ENCODE measurements at regions not wholly inside any gene's neighbourhood (a gene's known extent, or its start where the extent isn't known, plus 50 kb on each side); places are given as distances from the start of the nearest gene placed in this dataset.

DNA sequence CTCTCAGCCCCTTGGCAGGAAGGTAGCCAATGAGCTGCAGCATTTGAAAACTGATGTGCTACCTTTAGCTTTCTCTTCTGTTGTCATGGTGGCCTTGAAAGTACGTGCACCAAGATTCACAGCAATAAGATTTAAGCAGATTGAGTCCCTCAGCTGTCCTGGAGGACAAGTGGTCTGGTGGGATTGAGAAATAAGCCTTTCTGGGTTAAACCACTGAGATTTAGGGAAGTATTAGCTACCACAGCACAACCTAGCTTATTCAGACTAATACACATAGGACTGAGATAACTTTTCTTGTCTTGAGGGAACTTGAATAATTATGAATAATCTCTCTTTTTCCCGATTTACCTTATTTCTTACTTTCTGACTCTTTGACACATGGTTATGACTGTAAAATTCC, 324.0 kb downstream of the PTEN start:
- DNase-seq (ENCODE audit: low read depth in 1 of 2, low spot score in 2 of 2), result no peak
- ChIA-PET POLR2A (ENCODE audit: partially characterized antibody) (no interaction called here), CTCF (ENCODE audit: partially characterized antibody) (interaction anchor here (1.0 to 2.3 kb wide), 3 partner anchors 9 to 159 kb away, joined by 3 to 6 read pairs (median 3); no protein-coding TSS in a partner anchor)
- Histone ChIP-seq H2BK12ac (ENCODE audit: low read depth, low read length) (no peak overlapping the region), H3K36me3 (ENCODE audit: control insufficient read depth in 2 of 4, insufficient read depth in 4 of 4, low read length in 3 of 4) (no peaks in the 10 kb centered on the region), H3K56ac (replicated peaks; ENCODE audit: insufficient read length, low read depth, low read length) (no peak overlapping the region), H3K9ac (replicated peaks in 1 of 4; ENCODE audit: extremely low read depth in 1 of 4, low read depth in 3 of 4, low read length in 3 of 4) (no peak overlapping the region), H2BK5ac (ENCODE audit: low read depth, low read length) (no peak overlapping the region), H3K4ac (replicated peaks; ENCODE audit: insufficient read length, low read depth, low read length) (no peak overlapping the region), H3K9me3 (ENCODE audit: insufficient read depth in 2 of 2, low read depth in 1 of 2, low read length in 1 of 2) (no peaks in the 10 kb centered on the region), H3K18ac (ENCODE audit: extremely low read depth, low read length) (no peak overlapping the region), H3K4me1 (replicated peaks in 1 of 4; ENCODE audit: control insufficient read depth in 3 of 4, insufficient read depth in 4 of 4, low read length in 3 of 4) (no peaks in the 10 kb centered on the region), H4K20me1 (replicated peaks in 1 of 2; ENCODE audit: control insufficient read depth in 1 of 2, insufficient read depth in 2 of 2, low read length in 2 of 2) (no peaks in the 10 kb centered on the region), H3K23me2 (ENCODE audit: low read depth, low read length) (no peaks in the 10 kb centered on the region), H4K91ac (replicated peaks; ENCODE audit: insufficient read length, low read length) (no peak overlapping the region), H2AFZ (ENCODE audit: low read length) (no peak overlapping the region), H3K4me3 (ENCODE audit: extremely low read depth in 1 of 4, insufficient read depth in 2 of 4, low read depth in 3 of 4, low read length in 4 of 4) (no peak overlapping the region), H3K14ac (ENCODE audit: insufficient read length) (no peak overlapping the region), H3K23ac (ENCODE audit: insufficient read length) (no peak overlapping the region), H4K8ac (ENCODE audit: extremely low read depth, insufficient read depth, low read length) (no peak overlapping the region), H2BK15ac (ENCODE audit: low read length) (no peak overlapping the region), H4K5ac (ENCODE audit: insufficient read length, low read depth, low read length) (no peak overlapping the region), H3K4me2 (ENCODE audit: insufficient read depth in 1 of 2, low read depth in 2 of 2, low read length in 2 of 2) (no peak overlapping the region), H2BK20ac (ENCODE audit: low read length) (no peak overlapping the region), H2BK120ac (replicated peaks; ENCODE audit: low read depth, low read length) (no peak overlapping the region), H3K79me2 (ENCODE audit: control insufficient read depth in 1 of 2, insufficient read depth in 2 of 2, low read length in 2 of 2) (no peaks in the 10 kb centered on the region), H2AK5ac (ENCODE audit: low read depth, low read length) (no peak overlapping the region), H3K27me3 (replicated peaks in 1 of 4; ENCODE audit: control insufficient read depth in 3 of 4, extremely low read depth in 1 of 4, insufficient read depth in 3 of 4, low read length in 3 of 4) (no peaks in the 10 kb centered on the region), H3K79me1 (ENCODE audit: low read depth, low read length) (no peaks in the 10 kb centered on the region), H3K27ac (ENCODE audit: low read depth, low read length) (no peak overlapping the region)
- no peak for TF ChIP-seq CHD2 (IDR thresholded peaks at IDR 0.05; ENCODE audit: low read length)
- no peak for TF ChIP-seq ZNF274 (IDR thresholded peaks at IDR 0.05; ENCODE audit: borderline replicate concordance, extremely low read depth, low read length)
- TF ChIP-seq GABPA (IDR thresholded peaks at IDR 0.05; ENCODE audit: borderline replicate concordance, insufficient read depth, low read length), result no peak
- no peak for TF ChIP-seq EZH2 (IDR thresholded peaks at IDR 0.05; ENCODE audit: low read depth, low read length, severe bottlenecking)
- TF ChIP-seq TAF7 (optimal IDR thresholded peaks at IDR 0.05; ENCODE audit: borderline replicate concordance, low read depth, low read length), result no peak
- TF ChIP-seq POLR2A (IDR thresholded peaks at IDR 0.05; ENCODE audit: control extremely low read depth in 1 of 2, low read depth in 2 of 2, low read length in 2 of 2), result no peak
- TF ChIP-seq HDAC2 (IDR thresholded peaks at IDR 0.05; ENCODE audit: borderline replicate concordance in 1 of 2, low read depth in 2 of 2, low read length in 2 of 2), result no peak
- TF ChIP-seq CBX5 (IDR thresholded peaks at IDR 0.05; ENCODE audit: low read depth, low read length), result no peak
- TF ChIP-seq CTBP2 (IDR thresholded peaks at IDR 0.05; ENCODE audit: borderline replicate concordance, insufficient read depth, insufficient read length, low read length), result no peak
- TF ChIP-seq SUZ12 (IDR thresholded peaks at IDR 0.05; ENCODE audit: low read length), result no peak
- 88% methylated on average over 2 of the region's 2 CpGs; no CpG with 5 or more reads in 1 of the 2 experiments for WGBS, 2 experiments (ENCODE audit: extremely low coverage in 1 of 2, insufficient coverage in 1 of 2, insufficient read length in 1 of 2, insufficient replicate concordance in 2 of 2, low coverage in 1 of 2, low lambda C conversion rate in 2 of 2, missing lambda C conversion rate in 1 of 2)
- FAIRE-seq, result no peak

Data from H1 (cell line).